GM18526 (cell line): ENCODE measurements at regions not wholly inside any gene's neighbourhood (a gene's known extent, or its start where the extent isn't known, plus 50 kb on each side); places are given as distances from the start of the nearest gene placed in this dataset.

ENCODE experiments used
- POLR2A ChIP-seq: IDR thresholded peaks from 3 replicates; pipeline ENCODE4 v1.6.1; 2011; ENCODE audit not compliant: insufficient read length; ENCODE audit errors: extremely low read depth

DNA sequence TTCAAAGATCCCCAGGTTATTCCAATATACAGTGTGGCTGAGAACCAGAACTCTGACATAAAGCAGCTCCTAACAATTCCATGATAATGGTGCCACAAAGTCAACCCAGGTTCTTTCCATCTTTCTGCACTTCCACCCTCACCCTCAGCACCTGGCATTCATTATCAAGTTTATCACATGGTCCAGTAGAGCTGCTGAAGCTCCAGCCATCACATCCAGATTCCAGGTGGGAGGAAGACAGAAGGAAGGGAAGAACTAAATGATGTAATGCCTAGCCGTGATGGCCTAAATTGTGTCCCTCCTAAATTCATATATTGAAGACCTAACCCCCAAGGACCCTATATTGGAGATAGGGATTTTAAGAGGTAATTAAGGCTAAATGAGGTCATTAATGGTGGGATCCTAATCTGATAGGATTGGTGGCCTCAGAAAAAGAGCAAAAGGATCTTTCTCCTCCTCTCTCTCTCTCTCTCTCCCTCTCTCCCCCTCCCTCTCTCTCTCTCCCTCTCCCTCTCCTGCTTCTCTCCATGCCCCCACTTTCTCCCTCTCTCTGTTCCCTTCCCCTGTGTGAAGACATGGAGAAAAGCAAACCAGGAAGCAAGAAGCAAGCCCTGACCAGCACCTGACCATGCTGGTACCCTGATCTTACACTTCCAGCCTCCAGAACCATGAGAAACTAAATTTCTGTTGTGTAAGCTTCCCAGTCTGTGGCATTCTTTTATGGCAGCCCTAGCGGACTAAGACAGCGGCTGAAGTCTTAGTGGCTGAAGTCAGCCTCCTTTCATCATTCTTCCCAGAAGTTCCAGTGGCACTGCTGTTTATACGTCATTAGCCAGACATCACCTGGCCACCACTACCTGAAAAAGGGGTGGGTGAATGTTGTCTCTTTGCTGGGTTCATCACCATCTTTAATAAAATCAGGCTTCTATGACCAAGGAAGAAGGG is 369.7 kb upstream of the PROK2 start:
- no peak for TF ChIP-seq POLR2A

DNA sequence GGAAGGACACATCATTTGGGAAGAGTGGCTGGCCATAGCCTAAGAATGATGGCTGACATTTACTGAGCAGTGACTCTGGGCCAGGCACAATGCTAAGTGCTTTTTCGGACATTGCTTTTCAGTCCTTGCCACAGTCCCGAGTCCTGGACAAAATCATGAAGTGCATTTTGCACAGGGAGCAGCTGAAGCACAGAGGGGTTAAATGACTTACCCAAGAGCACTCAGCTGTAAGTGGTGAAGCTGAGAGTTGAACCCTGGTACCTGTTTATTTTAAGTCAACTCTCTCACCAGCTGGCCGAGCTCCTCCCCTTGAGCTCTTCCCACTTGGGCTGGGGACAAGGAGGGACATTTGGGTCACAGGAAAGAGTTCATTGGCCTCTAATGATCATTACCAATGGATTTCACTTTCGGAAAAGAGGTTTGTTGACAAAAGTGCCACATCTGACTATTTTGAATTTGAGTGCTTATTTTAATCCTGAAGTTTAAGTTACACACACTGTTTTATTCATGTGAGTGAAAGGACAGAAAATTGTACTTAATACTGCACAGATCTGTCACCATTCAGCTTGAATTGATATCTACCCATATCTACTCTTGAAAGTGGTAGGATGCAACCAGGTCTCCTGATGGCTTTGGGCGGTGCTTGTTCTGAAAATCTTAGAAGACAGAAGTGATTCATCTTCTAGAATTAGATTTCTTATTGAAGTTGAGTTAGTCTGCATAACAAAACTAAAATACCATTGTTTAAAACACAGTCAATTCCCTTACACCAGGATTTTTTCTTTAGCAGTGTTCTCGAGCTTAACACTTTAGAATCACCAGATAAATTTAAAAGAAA is 368.7 kb upstream of the PROK2 start:
- no peak for TF ChIP-seq POLR2A

DNA sequence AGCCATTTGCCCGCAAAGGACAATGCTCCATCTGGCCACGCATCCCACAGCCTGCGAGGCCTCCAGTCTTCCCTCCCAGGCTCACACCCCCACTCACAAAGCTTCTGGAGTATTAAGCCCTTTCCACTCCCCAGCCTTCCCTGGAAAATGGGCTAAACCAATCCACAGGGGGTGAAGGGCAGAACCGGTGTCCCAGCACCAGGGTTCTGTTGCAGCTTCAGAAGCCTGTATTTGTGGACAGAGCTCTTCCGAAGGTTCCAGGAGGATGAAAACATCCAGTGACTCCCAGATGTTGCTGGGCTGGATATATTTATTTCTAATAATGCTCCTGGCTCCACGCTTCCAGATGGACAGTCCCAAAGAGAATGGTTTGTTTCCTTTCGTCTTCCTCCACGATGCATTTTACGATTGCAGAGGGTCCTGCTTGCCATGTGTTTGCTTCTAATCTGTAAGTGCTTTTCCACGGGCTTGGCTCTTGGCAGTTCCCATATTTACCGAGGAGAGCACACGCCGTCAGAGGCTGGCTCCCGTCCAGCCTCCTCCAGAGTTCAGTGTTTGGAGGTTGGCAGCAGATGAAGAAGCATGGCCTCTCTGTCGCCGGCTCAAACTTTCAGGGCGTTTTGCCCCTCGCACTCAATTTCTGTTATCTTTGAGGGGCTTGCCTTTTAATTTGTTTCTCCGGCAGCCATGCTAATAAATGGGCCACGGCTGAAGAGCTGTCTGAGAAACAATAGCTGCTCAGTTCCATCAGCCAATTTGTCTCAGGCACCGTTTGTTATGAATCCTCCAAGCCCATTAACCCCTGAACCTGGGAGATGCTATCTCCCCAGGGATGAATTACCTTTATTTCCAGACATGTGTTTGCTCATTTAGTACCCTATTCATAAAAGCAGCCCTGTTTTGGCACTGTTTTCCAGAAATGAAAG is 367.9 kb upstream of the PROK2 start:
- TF ChIP-seq POLR2A: no peak

DNA sequence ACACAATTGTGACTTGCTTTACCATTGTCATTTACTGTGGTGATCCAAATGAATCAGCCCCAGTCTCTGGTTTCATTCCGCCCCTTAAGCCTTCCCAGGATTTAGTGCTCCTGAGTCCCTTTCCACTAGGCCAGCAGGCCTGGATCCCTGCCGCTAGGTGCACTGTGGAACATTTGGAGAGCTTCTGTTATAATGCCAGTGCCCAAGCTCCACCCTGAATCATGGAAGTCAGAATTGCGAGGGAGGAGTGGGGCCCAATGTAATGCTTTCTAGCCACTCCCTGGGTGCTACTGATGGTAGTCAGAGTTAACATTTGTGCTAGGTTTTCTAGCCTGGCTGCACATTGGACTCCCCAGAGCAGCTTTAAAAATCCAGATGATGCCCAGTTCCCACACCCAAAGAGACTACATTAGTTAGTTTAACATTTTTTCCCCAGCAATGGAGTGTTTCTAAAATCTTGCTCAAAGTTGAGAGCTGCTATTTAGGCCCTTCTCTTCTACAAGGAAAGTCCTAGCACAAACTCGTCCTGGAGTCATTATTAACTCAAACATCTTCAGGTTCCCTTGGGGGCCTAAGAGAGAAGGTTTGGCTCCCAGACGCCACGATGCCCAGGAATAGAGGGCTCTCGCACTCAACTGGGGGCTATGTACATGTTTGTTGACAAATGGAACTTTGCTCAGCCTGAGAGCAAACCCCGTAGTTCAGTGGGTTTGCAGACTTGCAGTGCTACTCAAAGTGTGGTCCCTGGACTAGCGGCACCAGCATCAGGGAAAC is 366.7 kb upstream of the PROK2 start:
- no peak for TF ChIP-seq POLR2A

DNA sequence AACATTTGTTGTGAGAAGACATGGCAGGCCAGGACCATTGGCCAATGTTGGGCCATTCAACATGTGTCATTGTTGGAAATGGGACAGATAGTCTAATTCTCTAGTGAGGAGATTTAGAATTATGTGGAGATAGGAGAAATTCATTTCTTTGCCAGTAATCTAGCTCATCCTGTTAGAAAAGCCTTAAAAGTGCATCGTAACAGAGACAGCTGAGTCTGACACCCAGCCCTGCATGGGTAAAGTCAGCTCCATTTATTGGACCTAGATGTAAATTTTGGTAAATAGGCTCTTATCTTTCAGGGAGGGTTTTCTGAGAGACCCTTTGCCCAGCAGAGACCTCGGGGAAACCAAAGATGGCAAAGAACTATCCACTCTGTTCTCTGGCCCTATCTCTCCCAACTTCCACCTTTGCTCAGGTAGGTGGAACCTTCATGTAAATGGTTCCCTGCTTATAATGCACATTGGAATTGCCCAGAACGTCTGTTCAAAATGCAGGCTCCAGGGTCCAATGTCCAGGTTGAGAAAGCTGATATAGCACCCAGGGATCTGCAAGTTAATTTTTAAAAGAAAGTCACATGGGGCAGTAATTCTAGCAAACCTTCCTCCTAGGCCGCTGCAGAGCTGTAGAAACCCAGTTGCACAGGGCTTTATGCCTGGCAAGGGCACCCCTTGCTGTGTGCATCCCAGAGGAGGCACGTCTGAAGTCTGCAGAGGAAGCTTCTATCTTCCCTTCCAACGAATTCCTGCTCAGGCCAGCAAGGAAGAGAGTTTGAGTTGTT is 365.9 kb upstream of the PROK2 start:
- TF ChIP-seq POLR2A: no peak

DNA sequence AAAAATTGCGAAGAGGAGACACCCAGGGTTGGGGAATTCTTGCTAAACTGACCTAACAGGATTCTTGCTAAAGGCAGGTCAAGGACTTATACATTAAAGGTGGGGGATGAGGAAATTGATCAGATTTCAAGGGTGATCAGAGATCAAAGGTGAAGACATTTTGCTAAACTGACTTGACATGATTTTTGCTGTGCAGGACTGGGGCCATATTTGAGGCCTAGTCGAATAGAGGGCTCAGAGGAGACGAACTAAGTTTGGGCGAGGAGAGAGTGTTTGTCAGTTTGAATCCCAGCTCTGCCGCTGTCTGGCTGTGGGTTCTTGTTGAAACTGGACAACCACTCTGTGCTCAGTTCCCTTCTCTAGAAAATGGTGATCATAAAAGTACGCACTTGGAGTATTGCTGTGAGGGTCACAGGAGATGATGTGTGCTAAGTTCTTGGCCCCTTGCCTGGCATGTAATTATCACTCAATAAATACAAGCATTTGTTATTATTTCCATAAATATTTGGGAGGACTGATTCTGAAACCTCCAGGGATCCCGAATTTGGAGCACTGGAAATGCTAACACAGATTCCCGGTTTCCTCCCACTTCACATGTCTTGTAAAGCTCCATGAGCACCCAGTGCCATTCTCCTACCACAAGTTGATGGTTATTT is 364.8 kb upstream of the PROK2 start:
- no peak for TF ChIP-seq POLR2A

DNA sequence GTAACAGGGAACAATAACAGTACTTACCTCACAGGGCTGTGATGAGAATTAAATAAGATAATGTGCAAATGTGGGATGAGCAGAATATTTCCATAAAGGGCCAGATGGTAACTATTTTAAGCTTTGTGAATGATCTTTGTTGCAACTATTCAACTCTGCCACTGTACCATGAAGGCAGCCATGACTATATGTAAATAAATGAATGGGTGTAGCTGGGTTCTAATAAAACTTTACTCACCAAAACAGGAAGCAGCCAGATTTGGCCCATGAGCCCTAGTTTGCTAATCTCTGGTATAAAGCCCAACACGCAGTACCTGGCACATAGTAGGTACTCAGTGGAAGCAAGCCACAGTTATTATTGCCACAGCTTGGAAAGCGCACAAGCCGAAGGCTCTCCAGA is 362.7 kb upstream of the PROK2 start:
- TF ChIP-seq POLR2A: no peak

DNA sequence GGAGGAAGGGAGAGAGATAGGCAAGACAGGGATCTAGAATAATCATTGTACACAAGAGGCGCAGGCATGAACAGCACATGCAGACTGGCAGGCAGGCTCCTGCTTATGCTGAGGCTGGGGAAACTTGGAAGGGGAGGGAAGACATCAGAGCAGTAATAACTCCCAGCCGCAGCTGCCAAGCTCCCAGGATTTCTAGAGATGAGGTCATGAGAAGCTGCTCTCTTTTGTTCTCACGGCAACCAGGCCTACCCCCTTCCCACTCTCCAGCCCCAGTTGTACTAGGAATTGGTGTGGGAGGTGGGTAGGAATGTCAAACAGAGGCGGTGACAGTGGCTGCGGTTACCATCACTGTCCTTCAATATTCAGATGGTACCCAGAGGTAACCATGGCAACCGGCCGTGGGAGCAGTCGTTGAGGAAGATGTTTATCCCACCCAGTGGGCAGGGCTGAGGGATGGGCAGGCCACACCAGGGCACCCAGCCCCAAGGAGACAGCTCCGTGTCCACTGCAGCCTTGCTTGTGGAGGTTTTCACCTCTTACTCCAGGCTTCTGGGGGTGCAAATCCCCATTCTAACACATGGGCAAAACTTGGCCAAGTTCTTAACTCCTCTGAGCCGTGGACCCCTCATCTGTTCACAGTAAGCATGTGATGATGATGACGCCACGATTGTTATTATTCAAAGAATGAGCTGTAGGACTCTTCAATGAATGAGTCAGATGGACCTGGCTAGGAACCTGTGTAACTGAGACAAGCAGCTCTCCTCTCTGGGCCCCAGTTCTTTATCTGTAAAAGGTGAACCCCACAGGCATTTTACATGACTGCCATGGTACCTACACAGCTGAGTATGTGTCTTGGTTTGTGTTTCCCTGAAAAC is 360.8 kb upstream of the PROK2 start:
- TF ChIP-seq POLR2A: no peak

DNA sequence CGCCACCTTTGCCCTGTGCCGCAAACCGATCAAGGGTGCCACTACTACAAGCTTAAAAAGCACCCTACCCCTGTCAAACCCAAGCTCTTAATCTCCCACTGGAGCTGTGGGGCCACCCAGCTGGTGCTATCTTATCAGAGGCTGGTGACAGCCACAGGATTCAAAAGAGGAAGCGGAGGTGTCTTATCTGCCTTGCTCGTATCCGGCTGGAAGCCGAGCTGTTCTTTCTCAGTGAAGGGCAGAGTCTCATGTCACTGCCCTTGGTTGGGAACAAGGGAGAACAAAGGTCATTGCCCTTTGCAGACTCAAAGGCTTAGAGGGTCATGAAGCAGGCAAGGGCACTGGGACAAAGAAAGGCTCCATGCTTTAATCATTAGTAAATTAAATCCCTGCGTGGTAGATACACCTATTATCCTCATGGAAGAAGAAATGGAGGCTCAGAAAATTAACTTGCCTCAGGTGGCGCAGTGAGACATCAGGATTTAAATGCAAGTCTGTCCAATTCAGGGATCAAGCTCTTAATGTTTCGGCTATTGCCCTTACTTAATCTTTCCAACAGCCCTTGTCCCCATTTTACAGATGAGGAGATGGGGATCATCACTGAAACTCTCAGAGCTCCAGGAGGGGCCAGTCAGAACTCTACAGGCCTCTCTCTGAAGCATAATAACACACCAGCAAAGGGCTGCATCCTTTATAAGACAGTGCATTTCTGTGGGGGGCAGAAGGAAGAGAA is 360.0 kb upstream of the PROK2 start:
- TF ChIP-seq POLR2A: no peak

DNA sequence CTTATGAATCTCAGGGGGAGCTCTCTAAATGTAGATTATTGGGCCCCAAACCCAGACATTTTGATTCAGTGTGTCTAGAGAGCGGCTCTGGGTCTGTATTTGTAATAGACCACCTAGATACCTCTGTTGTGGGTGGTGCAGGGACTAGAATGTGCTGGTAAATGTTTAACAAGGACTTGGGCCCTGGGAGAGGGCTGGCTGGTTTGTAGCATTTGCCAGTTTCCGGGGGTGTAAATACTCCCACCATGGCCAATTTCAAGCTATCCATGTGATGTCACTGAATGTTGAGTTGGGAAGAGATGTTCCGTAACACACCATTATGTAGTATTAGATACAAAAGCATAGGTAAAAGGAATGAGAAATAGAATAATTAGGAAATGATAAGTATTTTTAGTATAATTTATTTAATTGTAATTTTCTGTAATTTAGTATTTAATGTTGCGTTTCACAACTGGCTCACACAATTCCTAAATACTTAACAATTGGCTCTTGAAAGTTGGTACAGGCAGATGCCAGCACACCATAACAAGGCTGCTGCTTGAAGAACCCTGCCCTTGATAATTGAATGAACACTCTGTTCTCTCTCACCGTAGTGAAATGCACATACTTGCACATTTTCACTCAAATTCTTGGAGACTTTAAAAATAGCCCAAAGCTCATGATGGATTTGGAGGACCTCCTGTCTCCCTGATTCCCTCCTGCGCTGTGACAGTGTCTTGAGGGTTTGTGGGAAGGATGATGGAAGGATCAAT is 359.2 kb upstream of the PROK2 start:
- no peak for TF ChIP-seq POLR2A

DNA sequence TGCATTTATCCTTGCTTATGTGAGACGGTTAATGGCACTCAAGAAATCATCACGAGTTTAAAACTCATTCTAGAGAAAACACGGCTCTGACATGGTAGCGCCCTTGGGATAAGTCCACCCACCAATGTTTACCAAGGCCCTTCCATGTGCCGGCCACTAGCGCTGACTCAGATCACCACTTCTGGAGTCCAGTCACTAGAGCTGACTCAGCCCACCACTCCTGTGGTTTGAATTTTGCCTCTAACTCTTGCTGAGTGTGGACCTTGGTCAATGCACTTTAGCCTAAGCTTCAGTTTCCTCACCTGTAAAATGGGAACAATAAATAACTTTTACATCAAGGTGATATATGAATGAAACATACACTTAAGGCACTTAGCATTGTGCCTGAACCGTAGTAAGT is 358.4 kb upstream of the PROK2 start:
- TF ChIP-seq POLR2A: no peak

DNA sequence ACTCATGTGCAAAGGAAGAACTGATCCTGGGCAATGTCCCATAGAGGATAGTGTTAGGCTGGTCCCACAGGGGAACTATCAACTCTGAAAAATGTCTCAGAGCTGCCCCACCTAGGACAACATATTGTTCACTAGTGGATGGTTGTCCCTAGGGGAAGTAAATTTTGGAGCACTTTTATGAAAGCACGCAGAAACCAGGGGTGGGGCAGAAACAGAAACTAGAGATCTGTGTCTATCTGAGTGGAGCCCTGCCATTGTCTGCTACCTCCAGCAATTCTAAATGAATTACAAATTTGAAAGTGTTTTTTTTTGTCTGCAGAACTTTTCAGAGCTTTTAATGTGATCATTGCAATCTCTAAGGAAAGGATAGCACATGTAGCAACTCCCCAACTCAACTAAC is 357.1 kb upstream of the PROK2 start:
- TF ChIP-seq POLR2A: no peak
